Fibroblast of lung (primary cell): ENCODE measurements at regions not wholly inside any gene's neighbourhood (a gene's known extent, or its start where the extent isn't known, plus 50 kb on each side); places are given as distances from the start of the nearest gene placed in this dataset.

ENCODE experiments used
- EZH2 ChIP-seq: IDR thresholded peaks from 2 replicates; pipeline ENCODE4 v1.5.1; 2012; ENCODE audit warnings: low read length, control low read depth, mild to moderate bottlenecking; ENCODE audit errors: missing control alignments
- TF ChIP-seq, protein P1 (sequence below), 2 donors: IDR thresholded peaks in 1 of 2; conservative IDR thresholded peaks in 1 of 2; 1 replicate in 1 of 2; 2 replicates in 1 of 2; pipeline ENCODE4 v1.5.1; 2011 to 2012; ENCODE audit warnings: low read length in 2 of 2, control low read depth in 1 of 2, inconsistent platforms in 1 of 2, low read depth in 1 of 2, mild to moderate bottlenecking in 1 of 2

DNA sequence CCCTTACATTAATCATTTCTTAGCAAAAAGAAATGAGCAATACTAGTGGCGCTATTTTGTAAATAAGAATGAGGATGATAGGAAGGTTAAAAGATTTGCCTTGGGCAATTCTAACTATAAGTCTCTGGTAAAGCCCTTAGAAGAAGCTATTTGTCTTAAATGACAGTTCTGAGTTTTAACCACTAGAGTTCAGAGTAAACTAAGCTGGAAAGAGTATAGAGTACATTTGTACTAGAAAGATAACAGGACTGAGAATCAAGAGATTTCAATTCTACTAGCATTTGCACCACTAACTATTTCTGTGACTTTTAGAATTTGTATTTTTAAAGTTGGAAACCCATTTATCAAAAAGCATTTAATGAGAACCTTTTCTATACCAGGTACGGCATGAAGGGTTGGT lies 750.3 kb downstream of the OLFM4 start:
- TF ChIP-seq, protein P1, sequence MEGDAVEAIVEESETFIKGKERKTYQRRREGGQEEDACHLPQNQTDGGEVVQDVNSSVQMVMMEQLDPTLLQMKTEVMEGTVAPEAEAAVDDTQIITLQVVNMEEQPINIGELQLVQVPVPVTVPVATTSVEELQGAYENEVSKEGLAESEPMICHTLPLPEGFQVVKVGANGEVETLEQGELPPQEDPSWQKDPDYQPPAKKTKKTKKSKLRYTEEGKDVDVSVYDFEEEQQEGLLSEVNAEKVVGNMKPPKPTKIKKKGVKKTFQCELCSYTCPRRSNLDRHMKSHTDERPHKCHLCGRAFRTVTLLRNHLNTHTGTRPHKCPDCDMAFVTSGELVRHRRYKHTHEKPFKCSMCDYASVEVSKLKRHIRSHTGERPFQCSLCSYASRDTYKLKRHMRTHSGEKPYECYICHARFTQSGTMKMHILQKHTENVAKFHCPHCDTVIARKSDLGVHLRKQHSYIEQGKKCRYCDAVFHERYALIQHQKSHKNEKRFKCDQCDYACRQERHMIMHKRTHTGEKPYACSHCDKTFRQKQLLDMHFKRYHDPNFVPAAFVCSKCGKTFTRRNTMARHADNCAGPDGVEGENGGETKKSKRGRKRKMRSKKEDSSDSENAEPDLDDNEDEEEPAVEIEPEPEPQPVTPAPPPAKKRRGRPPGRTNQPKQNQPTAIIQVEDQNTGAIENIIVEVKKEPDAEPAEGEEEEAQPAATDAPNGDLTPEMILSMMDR (conservative IDR thresholded peaks at IDR 0.05 in 1 of 2, IDR thresholded peaks at IDR 0.05 in 1 of 2; ENCODE audit: low read depth in 1 of 2, low read length in 2 of 2) = no peak
- no peak for TF ChIP-seq EZH2
